H9 (cell line): ENCODE measurements at regions not wholly inside any gene's neighbourhood (a gene's known extent, or its start where the extent isn't known, plus 50 kb on each side); places are given as distances from the start of the nearest gene placed in this dataset.

Source experiments
- DNase-seq: peaks from one replicate; pipeline ENCODE4 v3.0.0-alpha.2; 2017
- H2AFZ ChIP-seq: one replicate; pipeline ENCODE4 v1.6.1; 2013; ENCODE audit warnings: mild to moderate bottlenecking, low read length, control low read depth, moderate library complexity
- H2AK5ac ChIP-seq: 2 replicates; pipeline ENCODE4 v1.6.1; 2013; ENCODE audit warnings: low read length, control low read depth, mixed read lengths; ENCODE audit not compliant: insufficient read length
- H2BK120ac ChIP-seq: one replicate; pipeline ENCODE4 v1.6.1; 2013; ENCODE audit warnings: low read depth, mild to moderate bottlenecking, low read length, control low read depth, inconsistent platforms; ENCODE audit not compliant: poor library complexity, severe bottlenecking
- H2BK12ac ChIP-seq: 2 replicates; pipeline ENCODE4 v1.6.1; 2013; ENCODE audit warnings: low read length, control low read depth, mixed read lengths, low read depth; ENCODE audit not compliant: insufficient read length
- H2BK15ac ChIP-seq: 2 replicates; pipeline ENCODE4 v1.6.1; 2013; ENCODE audit warnings: low read depth, low read length, control low read depth
- H2BK20ac ChIP-seq: one replicate; pipeline ENCODE4 v1.6.1; 2013; ENCODE audit warnings: low read depth, mild to moderate bottlenecking, low read length, control low read depth, inconsistent platforms; ENCODE audit not compliant: poor library complexity, severe bottlenecking
- H2BK5ac ChIP-seq: 2 replicates; pipeline ENCODE4 v1.6.1; 2013; ENCODE audit warnings: low read length, control low read depth, mixed read lengths; ENCODE audit not compliant: insufficient read length
- H3K14ac ChIP-seq: 2 replicates; pipeline ENCODE4 v1.6.1; 2013; ENCODE audit warnings: low read length, control low read depth; ENCODE audit not compliant: insufficient read depth
- H3K18ac ChIP-seq: 2 replicates; pipeline ENCODE4 v1.6.1; 2013; ENCODE audit warnings: low read depth, mild to moderate bottlenecking, mixed read lengths, low read length, control low read depth; ENCODE audit not compliant: insufficient read length
- H3K23ac ChIP-seq: 2 replicates; pipeline ENCODE4 v1.6.1; 2013; ENCODE audit warnings: low read length, control low read depth, mixed read lengths, low read depth; ENCODE audit not compliant: insufficient read length
- H3K23me2 ChIP-seq: 2 replicates; pipeline ENCODE4 v1.6.1; 2013; ENCODE audit warnings: low read depth, mild to moderate bottlenecking, mixed read lengths, low read length, control low read depth; ENCODE audit not compliant: insufficient read length, poor library complexity, severe bottlenecking
- H3K27ac ChIP-seq: 2 replicates; pipeline ENCODE4 v1.5.1; 2013; ENCODE audit warnings: low read length, control low read depth, mixed read lengths, low read depth; ENCODE audit not compliant: insufficient read length
- H3K27me3 ChIP-seq: 2 replicates; pipeline ENCODE4 v1.6.1; 2013; ENCODE audit warnings: low read length, control low read depth, inconsistent platforms; ENCODE audit not compliant: insufficient read depth
- H3K4ac ChIP-seq: 2 replicates; pipeline ENCODE4 v1.6.1; 2013; ENCODE audit warnings: low read depth, mild to moderate bottlenecking, control low read depth, inconsistent platforms, low read length, moderate library complexity
- H3K4me1 ChIP-seq: 2 replicates; pipeline ENCODE4 v1.6.1; 2013; ENCODE audit warnings: low read length, control low read depth, inconsistent platforms; ENCODE audit not compliant: insufficient read depth
- H3K4me2 ChIP-seq: 2 replicates; pipeline ENCODE4 v1.6.1; 2013; ENCODE audit warnings: low read length, control low read depth, mixed read lengths; ENCODE audit not compliant: insufficient read length, insufficient read depth
- H3K56ac ChIP-seq: 2 replicates; pipeline ENCODE4 v1.6.1; 2013; ENCODE audit warnings: low read depth, mild to moderate bottlenecking, mixed read lengths, low read length, control low read depth; ENCODE audit not compliant: insufficient read length
- H3K79me1 ChIP-seq: 2 replicates; pipeline ENCODE4 v1.6.1; 2013; ENCODE audit warnings: low read depth, mild to moderate bottlenecking, moderate library complexity, low read length, control low read depth, inconsistent platforms; ENCODE audit not compliant: insufficient read depth, poor library complexity, severe bottlenecking
- H3K79me2 ChIP-seq: 2 replicates; pipeline ENCODE4 v1.6.1; 2013; ENCODE audit warnings: low read length, control low read depth, inconsistent platforms; ENCODE audit not compliant: insufficient read depth
- H3K9ac ChIP-seq: 2 replicates; pipeline ENCODE4 v1.6.1; 2013; ENCODE audit warnings: low read length, control low read depth, mixed read lengths; ENCODE audit not compliant: insufficient read length; ENCODE audit errors: extremely low read depth
- H3K9me3 ChIP-seq: one replicate; pipeline ENCODE4 v1.6.1; 2013; ENCODE audit warnings: low read depth, low read length, inconsistent platforms; ENCODE audit not compliant: control insufficient read depth
- H3T11ph ChIP-seq: one replicate; pipeline ENCODE4 v1.6.1; 2013; ENCODE audit warnings: mild to moderate bottlenecking, low read length, control low read depth, inconsistent platforms
- H4K20me1 ChIP-seq: one replicate; pipeline ENCODE4 v1.6.1; 2013; ENCODE audit not compliant: control insufficient read depth, insufficient read length, insufficient read depth
- H4K5ac ChIP-seq: 2 replicates; pipeline ENCODE4 v1.6.1; 2013; ENCODE audit warnings: low read depth, mild to moderate bottlenecking, mixed read lengths, low read length, control low read depth; ENCODE audit not compliant: insufficient read length
- H4K8ac ChIP-seq: replicated peaks from 2 replicates; pipeline ENCODE4 v1.6.1; 2013; ENCODE audit warnings: low read length, control low read depth, mixed read lengths, low read depth; ENCODE audit not compliant: insufficient read length
- H4K91ac ChIP-seq: 2 replicates; pipeline ENCODE4 v1.6.1; 2013; ENCODE audit warnings: low read depth, mild to moderate bottlenecking, moderate library complexity, mixed read lengths, low read length, control low read depth; ENCODE audit not compliant: insufficient read length
- H3K27ac Mint-ChIP-seq, 3 experiments: 2 replicates in 2 of 3; 3 replicates in 1 of 3; pipeline ENCODE4 v1.8.0; 2020 to 2021; ENCODE audit warnings: mixed read lengths in 3 of 3, mild to moderate bottlenecking in 1 of 3, moderate library complexity in 1 of 3
- H3K27me3 Mint-ChIP-seq: 2 replicates; pipeline ENCODE4 v1.8.0; 2021; ENCODE audit warnings: low read depth, mild to moderate bottlenecking, moderate library complexity, mixed read lengths
- H3K36me3 Mint-ChIP-seq, 3 experiments: 2 replicates in 2 of 3; 3 replicates in 1 of 3; pipeline ENCODE4 v1.8.0; 2020 to 2021; ENCODE audit warnings: low read depth in 3 of 3, mixed read lengths in 3 of 3; ENCODE audit not compliant: insufficient read depth in 1 of 3
- H3K4me1 Mint-ChIP-seq, 2 experiments: 2 replicates each; pipeline ENCODE4 v1.8.0; 2020; ENCODE audit warnings: mixed read lengths in 2 of 2
- H3K4me3 Mint-ChIP-seq, 2 experiments: 2 replicates in 1 of 2; 3 replicates in 1 of 2; pipeline ENCODE4 v1.8.0; 2020 to 2021; ENCODE audit warnings: mild to moderate bottlenecking in 2 of 2, mixed read lengths in 2 of 2, moderate library complexity in 1 of 2
- H3K9me3 Mint-ChIP-seq, 2 experiments: 2 replicates in 1 of 2; 3 replicates in 1 of 2; pipeline ENCODE4 v1.8.0; 2020; ENCODE audit warnings: mild to moderate bottlenecking in 2 of 2, mixed read lengths in 2 of 2, moderate library complexity in 1 of 2
- WGBS: extraction: QIAGEN DNeasy Blood & Tissue Kit; methylation state at CpG from one replicate; pipeline ENCODE4 v1.1.7; 2013; ENCODE audit warnings: missing lambda C conversion rate, low lambda C conversion rate, mixed read lengths; ENCODE audit not compliant: insufficient read length; ENCODE audit errors: extremely low coverage; 5-methylcytosine and 5-hydroxymethylcytosine counted together
- TF ChIP-seq, protein P1 (sequence below): fragments of 200-600 bp; sonication (generic); conservative IDR thresholded peaks from 3 replicates; pipeline ENCODE4 v1.8.0; 2021; ENCODE audit warnings: antibody characterized with exemption, mild to moderate bottlenecking

- Histone ChIP-seq H3K56ac (no peak overlapping the region), H4K8ac (no peak overlapping the region), H4K5ac (no peak overlapping the region), H3K23me2 (no peaks in the 10 kb centered on the region), H3K79me2 (no peaks in the 10 kb centered on the region), H3K9me3 (no peaks in the 10 kb centered on the region), H4K20me1 (no peaks in the 10 kb centered on the region), H3K9ac (no peak overlapping the region), H3T11ph (no peak overlapping the region), H3K23ac (no peak overlapping the region), H2BK20ac (no peak overlapping the region), H3K4me2 (no peak overlapping the region), H2BK15ac (no peak overlapping the region), H3K79me1 (no peaks in the 10 kb centered on the region), H3K4ac (no peak overlapping the region), H3K18ac (no peak overlapping the region), H3K27ac (no peak overlapping the region), H2BK120ac (no peak overlapping the region), H2BK5ac (no peak overlapping the region), H2AK5ac (no peak overlapping the region), H3K14ac (no peak overlapping the region), H2BK12ac (no peak overlapping the region), H3K4me1 (no peaks in the 10 kb centered on the region), H3K27me3 (no peaks in the 10 kb centered on the region), H4K91ac (no peak overlapping the region), H2AFZ (no peak overlapping the region)
- Mint-ChIP-seq H3K4me1 (no peaks in the 10 kb centered on the region), H3K27ac (no peak overlapping the region), H3K9me3 (peaks cover 2 to 3% of the 10 kb centered on the region in 2 experiments; a peak in 3 of 5 replicates), H3K4me3 (no peak overlapping the region), H3K27me3 (no peaks in the 10 kb centered on the region), H3K36me3 (peaks cover 0 to 4% (median 0%) of the 10 kb centered on the region in 3 experiments; a peak in 1 of 7 replicates)
- WGBS: no CpG with 5 or more reads among the region's 2 CpGs
- DNase-seq: no peak
- TF ChIP-seq, protein P1, sequence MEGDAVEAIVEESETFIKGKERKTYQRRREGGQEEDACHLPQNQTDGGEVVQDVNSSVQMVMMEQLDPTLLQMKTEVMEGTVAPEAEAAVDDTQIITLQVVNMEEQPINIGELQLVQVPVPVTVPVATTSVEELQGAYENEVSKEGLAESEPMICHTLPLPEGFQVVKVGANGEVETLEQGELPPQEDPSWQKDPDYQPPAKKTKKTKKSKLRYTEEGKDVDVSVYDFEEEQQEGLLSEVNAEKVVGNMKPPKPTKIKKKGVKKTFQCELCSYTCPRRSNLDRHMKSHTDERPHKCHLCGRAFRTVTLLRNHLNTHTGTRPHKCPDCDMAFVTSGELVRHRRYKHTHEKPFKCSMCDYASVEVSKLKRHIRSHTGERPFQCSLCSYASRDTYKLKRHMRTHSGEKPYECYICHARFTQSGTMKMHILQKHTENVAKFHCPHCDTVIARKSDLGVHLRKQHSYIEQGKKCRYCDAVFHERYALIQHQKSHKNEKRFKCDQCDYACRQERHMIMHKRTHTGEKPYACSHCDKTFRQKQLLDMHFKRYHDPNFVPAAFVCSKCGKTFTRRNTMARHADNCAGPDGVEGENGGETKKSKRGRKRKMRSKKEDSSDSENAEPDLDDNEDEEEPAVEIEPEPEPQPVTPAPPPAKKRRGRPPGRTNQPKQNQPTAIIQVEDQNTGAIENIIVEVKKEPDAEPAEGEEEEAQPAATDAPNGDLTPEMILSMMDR: no peak
Observed at GRCh38 chr14:42729681-42730080, 1123.0 kb downstream of the LRFN5 start.
